MCF 10A (cell line): ENCODE measurements at regions not wholly inside any gene's neighbourhood (a gene's known extent, or its start where the extent isn't known, plus 50 kb on each side); places are given as distances from the start of the nearest gene placed in this dataset.

Experiments
- BruUV-seq: library from RNA; stranded (reverse); fragments of 400-500 nt; replicated peaks from 2 replicates; lab custom pipeline; 2021; lab: Mats Ljungman, UMichigan
- CTCF ChIA-PET: fragments of 300-600 bp; sonication (Branson Sonifier 250); formaldehyde crosslinking; extraction: SDS; loops from one replicate; lab custom pipeline; 2021; ENCODE audit warnings: antibody characterized with exemption, inconsistent platforms; lab: Yijun Ruan, JAX
- POLR2A ChIA-PET: fragments of 300-600, 350-650 bp; sonication (Branson Sonifier 250); formaldehyde crosslinking; extraction: SDS; loops from one replicate; lab custom pipeline; 2020; ENCODE audit warnings: antibody characterized with exemption, inconsistent platforms; lab: Yijun Ruan, JAX
- DNase-seq: peaks from one replicate; pipeline ENCODE4 v3.0.0-alpha.2; 2018; ENCODE audit not compliant: unreplicated experiment
- H3K27ac Mint-ChIP-seq: one replicate; pipeline ENCODE4 v1.8.0; 2022; ENCODE audit warnings: mild to moderate bottlenecking, low read depth, mixed read lengths; ENCODE audit not compliant: unreplicated experiment
- H3K27me3 Mint-ChIP-seq: one replicate; pipeline ENCODE4 v1.8.0; 2022; ENCODE audit warnings: mixed read lengths; ENCODE audit not compliant: insufficient read depth, unreplicated experiment
- H3K36me3 Mint-ChIP-seq: one replicate; pipeline ENCODE4 v1.8.0; 2022; ENCODE audit warnings: mild to moderate bottlenecking, moderate library complexity, mixed read lengths; ENCODE audit not compliant: insufficient read depth, unreplicated experiment
- H3K4me1 Mint-ChIP-seq: one replicate; pipeline ENCODE4 v1.8.0; 2022; ENCODE audit warnings: mixed read lengths; ENCODE audit not compliant: insufficient read depth, unreplicated experiment
- H3K4me3 Mint-ChIP-seq: one replicate; pipeline ENCODE4 v1.8.0; 2022; ENCODE audit warnings: mild to moderate bottlenecking, moderate library complexity, mixed read lengths; ENCODE audit not compliant: unreplicated experiment
- H3K9me3 Mint-ChIP-seq: one replicate; pipeline ENCODE4 v1.8.0; 2022; ENCODE audit warnings: mixed read lengths; ENCODE audit not compliant: unreplicated experiment
- CTCF ChIP-seq: fragments of 200-600 bp; IDR thresholded peaks from one replicate; pipeline ENCODE4 v1.8.0; 2022; ENCODE audit warnings: antibody characterized with exemption, mild to moderate bottlenecking; ENCODE audit not compliant: unreplicated experiment
- intact Hi-C: fragments of 100-400 bp; cut with micrococcal nuclease; formaldehyde crosslinking; loops from 2 replicates; pipeline ENCODE4 v1.14.1; 2022

GRCh38 chr7:41773756-41774155 is 70.9 kb upstream of the INHBA start:
- intact Hi-C loops = no loop called here

GRCh38 chr7:41771717-41772116 is 68.8 kb upstream of the INHBA start:
- POLR2A ChIA-PET = interaction anchor here (0.5 to 0.6 kb wide), 2 partner anchors 347 to 1083 kb away, joined by 3 to 4 read pairs; no protein-coding TSS in a partner anchor
- Mint-ChIP-seq H3K9me3 (no peaks in the 10 kb centered on the region), H3K27ac (peak overlapping the region; percentile 57), H3K4me3 (no peak overlapping the region), H3K4me1 (no peaks in the 10 kb centered on the region), H3K27me3 (no peaks in the 10 kb centered on the region), H3K36me3 (no peaks in the 10 kb centered on the region)
- BruUV-seq = no TSS peak
- intact Hi-C loops = no loop called here
- no peak for DNase-seq
- no peak for TF ChIP-seq CTCF
- CTCF ChIA-PET = no interaction called here

More at GRCh38 chr7:41773756-41774155, 70.9 kb upstream of the INHBA start:
- H3K9me3 Mint-ChIP-seq = no peaks in the 10 kb centered on the region
- H3K27me3 Mint-ChIP-seq = no peaks in the 10 kb centered on the region
- ChIA-PET CTCF (no interaction called here), POLR2A (no interaction called here)
- H3K36me3 Mint-ChIP-seq = no peaks in the 10 kb centered on the region
- H3K27ac Mint-ChIP-seq = no peak overlapping the region
- no TSS peak for BruUV-seq
- TF ChIP-seq CTCF = no peak
- H3K4me1 Mint-ChIP-seq = peaks cover 8% of the 10 kb centered on the region
- DNase-seq = no peak
- no peak overlapping the region for H3K4me3 Mint-ChIP-seq

- ChIA-PET POLR2A (no interaction called here), CTCF (no interaction called here)
- no TSS peak for BruUV-seq
- TF ChIP-seq CTCF = no peak
- no peaks in the 10 kb centered on the region for H3K4me1 Mint-ChIP-seq
- no peak overlapping the region for H3K4me3 Mint-ChIP-seq
- H3K27ac Mint-ChIP-seq = no peak overlapping the region
- DNase-seq = no peak
- intact Hi-C loops = no loop called here
- H3K36me3 Mint-ChIP-seq = no peaks in the 10 kb centered on the region
- H3K9me3 Mint-ChIP-seq = no peaks in the 10 kb centered on the region
- no peaks in the 10 kb centered on the region for H3K27me3 Mint-ChIP-seq
These were observed 66.3 kb upstream of the INHBA start for GRCh38 chr7:41769162-41769561.

- BruUV-seq = no TSS peak
- intact Hi-C loops = no loop called here
- Mint-ChIP-seq H3K27me3 (no peaks in the 10 kb centered on the region), H3K4me1 (no peaks in the 10 kb centered on the region), H3K36me3 (no peaks in the 10 kb centered on the region), H3K9me3 (no peaks in the 10 kb centered on the region), H3K4me3 (no peak overlapping the region), H3K27ac (no peak overlapping the region)
- TF ChIP-seq CTCF = no peak
- ChIA-PET CTCF (no interaction called here), POLR2A (no interaction called here)
- no peak for DNase-seq
These were observed 60.7 kb upstream of the INHBA start for GRCh38 chr7:41763626-41764025.
